RCC 7860 (cell line): ENCODE measurements at regions not wholly inside any gene's neighbourhood (a gene's known extent, or its start where the extent isn't known, plus 50 kb on each side); places are given as distances from the start of the nearest gene placed in this dataset.
"Not testable (repeated sequence)": the region's sequence is repeated elsewhere in the genome, so short reads cannot be mapped to it uniquely, and the experiment has no call there.

Experiments used
- DNase-seq: peaks from one replicate; pipeline ENCODE4 v3.0.0-alpha.2; 2015; ENCODE audit warnings: low spot score
- FAIRE-seq: peaks from 2 replicates; lab custom pipeline; 2012; peaks lifted over from hg19 to GRCh38; lab: Jason Lieb, UNC

DNA sequence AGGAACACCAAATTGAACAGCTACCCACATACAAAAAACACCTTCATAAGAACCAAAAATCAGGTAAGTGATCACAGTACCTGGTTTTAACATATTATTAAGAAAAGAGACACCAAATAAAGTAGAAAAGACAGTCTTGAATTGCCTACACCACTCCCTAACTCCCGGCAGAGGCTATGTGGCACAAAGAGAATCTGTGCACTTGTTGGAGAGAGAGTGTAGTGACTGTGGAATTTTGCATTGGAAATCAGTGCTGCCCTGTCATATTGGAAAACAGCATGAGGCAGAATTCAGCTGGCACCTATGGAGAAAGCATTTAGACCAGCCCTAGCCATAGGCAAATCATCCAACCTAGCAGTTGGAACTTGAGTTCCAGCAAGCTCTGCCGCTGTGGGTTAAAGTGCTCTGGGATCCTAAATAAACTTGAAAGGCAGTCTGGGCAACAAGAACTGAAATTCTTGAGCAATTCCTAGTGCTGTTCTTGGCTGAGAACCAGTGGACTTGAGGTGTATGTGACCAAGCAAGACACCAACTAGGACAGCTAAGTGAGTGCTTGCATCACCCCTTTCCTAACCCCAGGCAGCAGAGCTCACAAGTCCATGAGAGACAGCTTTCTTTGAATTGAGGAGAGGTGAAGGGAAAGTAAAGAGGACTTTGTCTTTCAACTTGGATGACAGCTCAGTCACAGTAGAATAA, 969.6 kb upstream of the ALCAM start:
- DNase-seq: no peak
- FAIRE-seq: no peak

DNA sequence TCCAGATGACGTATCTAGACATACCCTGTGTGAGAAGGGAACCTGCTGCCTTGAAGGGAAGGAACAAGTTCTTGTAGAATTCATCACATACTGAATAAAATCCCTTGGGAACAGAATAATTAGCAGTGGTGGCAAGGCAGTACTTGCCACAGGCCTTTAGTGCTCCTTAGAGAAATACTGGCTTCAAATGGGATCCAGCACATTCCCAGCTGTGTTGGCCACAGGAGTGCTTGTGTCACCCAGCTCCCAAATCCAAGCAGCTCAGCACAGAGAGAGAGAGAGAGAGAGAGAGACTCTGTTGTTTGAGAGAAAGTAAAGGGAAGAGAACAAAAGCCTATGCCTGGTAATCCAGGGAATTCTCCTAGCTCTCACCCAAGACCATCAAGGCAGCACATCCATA, 969.0 kb upstream of the ALCAM start:
- no peak for DNase-seq
- FAIRE-seq: no peak

DNA sequence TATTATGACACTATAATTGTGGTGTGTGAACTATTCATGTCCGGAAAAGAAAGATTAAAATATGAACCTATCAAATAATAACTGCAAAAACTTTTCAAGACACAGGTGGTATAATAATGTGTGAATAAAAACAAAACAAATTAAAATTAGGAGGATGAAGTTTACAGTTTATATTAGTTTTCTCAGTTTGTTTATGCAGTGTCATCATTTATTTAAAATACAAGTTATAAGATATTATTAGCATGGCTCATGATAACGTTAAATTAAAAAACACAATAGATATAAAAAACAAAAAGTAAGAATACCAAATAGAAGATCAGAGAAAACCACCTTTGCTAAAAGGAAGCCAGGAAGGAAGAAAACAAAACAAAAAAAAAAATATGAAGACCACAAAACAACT, 963.8 kb upstream of the ALCAM start:
- DNase-seq (no peak), FAIRE-seq (no peak)

- FAIRE-seq (no peak), DNase-seq (no peak)
Observed at GRCh38 chr3:104411757-104412156, 955.0 kb upstream of the ALCAM start.

GRCh38 chr3:104412608-104413580, 953.8 kb upstream of the ALCAM start:
- no peak for FAIRE-seq
- DNase-seq: no peak

GRCh38 chr3:104428337-104428925, 938.3 kb upstream of the ALCAM start:
- FAIRE-seq (no peak), DNase-seq (no peak)

DNA sequence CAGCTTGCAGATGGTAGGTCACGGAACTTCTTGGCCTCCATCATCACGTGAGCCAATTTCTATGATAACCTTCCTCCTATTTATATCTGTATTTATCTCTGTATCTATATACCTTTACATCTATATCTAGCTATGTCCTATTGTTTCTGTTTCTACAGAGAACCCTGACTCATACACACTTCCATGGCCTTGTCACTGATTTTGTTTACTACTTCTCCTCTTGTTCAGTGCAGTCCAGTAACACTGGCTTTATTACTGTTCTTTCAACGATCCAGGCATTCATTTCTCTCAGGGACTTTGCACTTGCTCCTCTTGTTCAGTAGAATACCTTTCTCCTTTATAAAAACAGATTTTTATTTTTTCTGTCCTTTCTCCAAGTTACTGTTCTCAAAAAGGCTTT, 937.0 kb upstream of the ALCAM start:
- no peak for FAIRE-seq
- no peak for DNase-seq

DNA sequence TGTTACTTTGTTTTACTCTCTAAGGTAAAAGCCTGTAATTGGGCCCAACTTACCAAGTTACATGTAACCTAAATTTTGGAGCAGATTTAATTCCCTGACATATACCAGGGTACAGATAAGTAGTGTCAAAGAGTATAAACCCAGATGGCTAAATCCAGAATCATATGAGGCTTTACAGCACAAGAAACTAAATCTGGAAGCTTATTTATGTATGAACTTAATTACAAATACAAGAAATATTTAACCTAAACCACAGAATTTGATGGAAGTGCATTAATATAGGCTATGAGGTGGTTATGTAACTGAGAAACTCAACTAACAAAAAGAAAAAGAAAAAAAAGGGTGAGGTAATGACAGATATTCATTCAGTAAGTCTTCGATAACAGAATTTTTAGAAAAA, 930.2 kb upstream of the ALCAM start:
- DNase-seq (no peak), FAIRE-seq (no peak)

GRCh38 chr3:104437131-104437750, 929.5 kb upstream of the ALCAM start:
- DNase-seq (peak; percentile 43), FAIRE-seq (no peak)

DNA sequence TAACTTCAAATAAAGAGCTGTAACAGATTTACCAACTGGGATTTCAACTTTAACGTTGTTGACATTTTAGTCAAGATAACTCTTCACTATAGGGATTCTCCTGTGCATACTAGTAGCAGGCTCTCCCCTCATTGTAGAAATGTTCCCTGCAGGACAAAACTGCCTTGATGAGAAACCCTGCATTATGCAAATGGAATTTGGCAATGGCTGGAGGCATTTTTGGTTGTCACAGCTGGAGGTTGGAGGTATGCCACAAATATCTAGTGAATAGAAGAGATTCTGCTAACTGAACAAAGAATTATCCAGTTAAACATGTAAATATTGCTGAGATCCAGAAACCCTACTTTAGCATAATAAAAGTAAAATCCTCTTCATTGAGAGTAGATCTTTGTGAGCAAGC, 928.8 kb upstream of the ALCAM start:
- DNase-seq (no peak), FAIRE-seq (no peak)

DNA sequence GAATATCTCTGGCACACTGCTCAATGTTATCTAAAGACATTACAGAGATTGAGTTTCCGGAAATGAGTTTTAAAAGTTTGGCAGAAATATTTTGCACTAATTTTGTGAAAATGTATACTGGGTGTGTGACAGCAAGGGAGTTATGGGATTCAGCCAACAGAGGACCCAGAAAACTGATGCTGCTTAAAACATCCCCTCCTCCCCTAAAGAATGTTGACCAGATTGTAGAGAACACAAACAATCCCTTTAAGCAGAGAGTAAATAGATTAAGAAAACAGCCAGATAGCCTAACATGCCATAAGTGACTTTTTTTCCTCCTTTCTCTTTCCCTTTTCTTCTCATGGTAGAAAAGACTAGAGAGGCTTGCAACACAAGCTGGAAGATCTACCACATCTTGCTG, 928.0 kb upstream of the ALCAM start:
- no peak for DNase-seq
- FAIRE-seq: no peak

DNA sequence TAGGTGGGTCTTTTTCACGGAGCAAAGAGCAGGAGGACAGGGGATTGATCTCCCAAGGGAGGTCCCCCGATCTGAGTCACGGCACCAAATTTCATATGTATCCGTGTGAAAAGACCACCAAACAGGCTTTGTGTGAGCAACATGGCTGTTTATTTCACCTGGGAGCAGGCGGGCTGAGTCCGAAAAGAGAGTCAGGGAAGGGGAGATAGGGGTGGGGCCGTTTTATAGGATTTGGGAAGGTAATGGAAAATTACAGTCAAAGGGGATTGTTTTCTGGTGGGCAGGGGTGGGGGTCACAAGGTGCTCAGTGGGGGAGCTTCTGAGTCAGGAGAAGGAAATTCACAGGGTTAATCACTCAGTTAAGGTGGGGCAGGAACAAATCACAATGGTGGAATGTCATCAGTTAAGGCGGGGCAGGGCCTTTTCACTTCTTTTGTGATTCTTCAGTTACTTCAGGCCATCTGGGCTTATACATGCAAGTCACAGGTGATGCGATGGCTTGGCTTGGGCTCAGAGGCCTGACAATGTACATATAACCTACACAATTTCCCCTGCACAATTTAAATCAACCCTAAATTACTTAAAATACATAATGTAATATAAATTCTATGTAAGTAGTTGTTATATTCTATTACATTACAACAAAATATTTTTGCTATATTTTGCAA, 921.3 kb upstream of the ALCAM start:
- FAIRE-seq, DNase-seq: not testable (repeated sequence)

DNA sequence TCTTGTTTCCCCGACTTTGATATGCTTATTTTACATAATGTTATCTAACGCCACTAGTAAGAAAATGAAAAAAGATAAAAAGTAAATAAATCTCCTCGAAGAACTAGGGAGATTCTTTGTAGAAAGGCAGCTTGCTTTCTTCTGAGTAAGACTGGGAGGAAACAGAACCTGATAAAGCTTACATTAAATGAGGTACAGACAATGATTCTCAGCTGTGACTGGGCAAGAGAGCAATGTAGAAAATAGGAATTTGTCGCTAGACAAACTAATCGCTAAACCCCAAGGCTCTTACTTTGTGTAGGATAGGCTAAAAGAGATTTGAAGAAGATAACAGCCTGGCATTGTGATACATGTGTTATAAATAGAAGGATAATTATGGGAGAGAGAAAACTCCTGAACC, 919.0 kb upstream of the ALCAM start:
- FAIRE-seq: no peak

GRCh38 chr3:104452697-104453096, 914.0 kb upstream of the ALCAM start:
- FAIRE-seq: no peak
- no peak for DNase-seq

More for the DNA sequence above, 919.0 kb upstream of the ALCAM start:
- no peak for DNase-seq

GRCh38 chr3:104458657-104459056, 908.1 kb upstream of the ALCAM start:
- DNase-seq: no peak
- FAIRE-seq: no peak

DNA sequence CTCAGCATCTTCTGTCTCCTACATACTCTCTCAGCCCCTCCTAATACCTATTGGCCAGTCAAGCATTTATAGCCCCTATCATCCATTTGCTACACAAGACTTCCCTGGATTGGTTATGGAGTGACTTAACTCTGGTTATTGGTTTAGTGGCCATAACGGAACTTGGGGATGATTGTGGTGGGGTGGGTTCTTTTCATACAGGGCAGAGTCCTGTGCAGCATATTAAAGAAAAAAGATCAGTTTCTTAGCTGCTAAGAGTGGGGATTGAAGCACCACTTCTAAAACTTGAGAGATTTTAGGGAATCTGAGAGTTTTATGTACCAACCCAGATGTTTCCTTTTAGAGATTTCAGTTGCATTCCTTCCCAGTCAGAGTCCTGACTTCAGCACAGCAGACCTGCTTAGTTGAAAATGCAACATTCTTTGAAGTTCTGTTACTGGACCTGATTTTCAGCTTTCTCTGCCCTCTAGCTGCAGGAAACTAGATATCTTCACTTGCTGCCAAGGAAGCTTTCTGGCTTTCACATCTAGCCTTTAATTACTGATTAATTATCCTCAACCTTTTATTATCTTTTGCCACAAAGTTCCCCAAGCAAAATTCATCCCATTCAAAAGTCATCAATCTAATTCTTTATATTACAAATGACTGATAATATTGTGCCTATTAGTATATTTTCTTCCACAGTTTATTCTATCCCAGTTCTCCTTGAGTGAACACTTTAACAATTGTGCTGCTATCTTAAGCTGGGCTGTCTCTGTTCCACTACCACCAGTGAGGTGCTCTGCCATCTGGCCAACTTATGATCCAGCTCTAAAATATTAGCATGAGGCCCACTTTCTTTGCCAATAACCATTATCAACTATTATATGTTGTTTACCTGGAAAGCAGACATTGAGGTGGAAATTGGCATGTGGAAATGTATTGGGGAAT, 906.0 kb upstream of the ALCAM start:
- FAIRE-seq (no peak), DNase-seq (no peak)

DNA sequence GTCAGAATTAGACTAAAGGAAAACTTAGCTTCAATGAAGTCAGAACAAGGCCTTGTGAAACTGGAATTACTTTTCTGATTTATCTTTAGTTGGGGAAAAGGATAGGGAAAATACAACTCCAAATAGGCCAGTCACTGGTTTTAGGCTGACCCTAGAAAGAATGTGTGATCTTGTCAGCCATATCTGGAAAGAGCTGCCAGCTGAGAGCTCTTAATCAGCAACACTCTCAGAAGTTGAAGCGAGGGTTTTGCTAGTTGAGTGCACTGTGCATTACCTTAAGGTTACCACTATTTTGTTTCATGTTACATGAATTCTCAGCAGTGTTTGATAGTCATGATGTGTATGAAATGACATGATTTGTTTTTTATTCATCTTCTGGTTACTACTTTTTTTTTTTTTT, 905.3 kb upstream of the ALCAM start:
- no peak for DNase-seq
- FAIRE-seq: no peak

- FAIRE-seq: no peak
- no peak for DNase-seq
Observed at GRCh38 chr3:104472221-104472620, 894.5 kb upstream of the ALCAM start.

GRCh38 chr3:104474011-104474410, 892.7 kb upstream of the ALCAM start:
- DNase-seq (no peak), FAIRE-seq (no peak)

DNA sequence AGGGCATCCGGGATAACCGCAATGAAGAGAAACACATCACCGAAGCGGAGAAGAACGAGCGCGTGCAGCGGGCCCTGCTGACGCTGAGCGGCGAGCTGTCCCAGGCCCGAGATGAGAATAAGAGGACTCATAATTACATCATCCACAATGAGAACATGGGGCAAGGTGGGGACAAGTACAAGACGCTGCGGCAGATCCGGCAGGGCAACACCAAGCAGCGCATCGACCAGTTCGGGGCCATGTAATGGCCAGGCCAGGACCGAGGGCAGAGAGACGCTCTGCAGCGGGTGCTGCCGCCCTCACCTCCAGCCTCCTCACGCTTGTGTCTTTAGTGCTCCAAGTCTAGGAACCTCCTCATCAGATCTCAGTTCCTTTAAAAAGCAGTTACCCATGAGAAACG, 863.7 kb upstream of the ALCAM start:
- no peak for DNase-seq
- FAIRE-seq: no peak
